VCaP (cell line): ENCODE measurements at regions not wholly inside any gene's neighbourhood (a gene's known extent, or its start where the extent isn't known, plus 50 kb on each side); places are given as distances from the start of the nearest gene placed in this dataset.

Experiments used
- H3K27ac ChIP-seq: fragments of 450-650 bp; 2 replicates; pipeline ENCODE4 v1.5.1; 2017
- CTCF ChIP-seq: fragments of 450-650 bp; conservative IDR thresholded peaks from 2 replicates; pipeline ENCODE4 v1.5.1; 2017; ENCODE audit warnings: mild to moderate bottlenecking, moderate library complexity

DNA sequence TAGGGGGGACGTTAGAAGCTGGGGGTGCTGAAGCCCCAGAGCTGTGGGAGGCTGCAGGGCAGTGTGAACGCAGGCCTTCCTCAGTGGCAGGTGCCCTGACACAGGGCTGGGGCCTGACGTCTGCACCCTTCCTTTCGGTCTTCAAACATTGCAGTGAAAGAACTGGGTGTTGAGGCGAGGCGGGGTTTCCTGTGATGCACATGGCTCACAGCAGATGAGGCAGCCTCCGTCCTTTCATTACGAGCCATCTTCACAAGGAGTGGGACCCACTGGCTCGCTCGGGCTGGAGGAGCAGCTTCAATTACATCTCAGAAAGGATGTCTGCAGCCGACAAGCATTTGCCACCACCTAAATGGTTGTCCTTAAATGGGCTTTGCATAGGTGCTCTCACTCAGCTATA, 180.3 kb upstream of the SHH start:
- TF ChIP-seq CTCF: no peak
- no peak overlapping the region for H3K27ac ChIP-seq

GRCh38 chr7:155992107-155992506, 179.8 kb upstream of the SHH start:
- H3K27ac ChIP-seq: no peak overlapping the region
- no peak for TF ChIP-seq CTCF

DNA sequence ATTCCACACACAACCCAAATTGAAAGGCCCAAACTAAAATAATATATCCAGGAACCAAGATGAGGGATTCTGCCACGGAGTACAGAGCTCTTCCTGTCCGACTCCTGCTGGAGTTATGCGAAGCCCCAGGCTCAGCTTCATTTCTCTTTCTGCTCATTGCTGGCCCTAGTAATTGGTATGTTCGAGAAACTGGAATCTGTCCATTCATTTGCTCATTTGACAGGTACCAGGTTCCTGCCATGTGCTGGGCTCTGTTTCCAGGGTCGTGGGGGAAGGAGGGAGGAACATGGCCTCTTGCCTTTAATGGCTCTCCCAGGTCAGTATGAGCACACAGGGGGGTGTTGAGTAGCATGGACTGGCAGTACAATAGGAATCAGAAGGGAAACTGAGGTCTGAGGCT, 179.2 kb upstream of the SHH start:
- H3K27ac ChIP-seq: no peak overlapping the region
- TF ChIP-seq CTCF: no peak

DNA sequence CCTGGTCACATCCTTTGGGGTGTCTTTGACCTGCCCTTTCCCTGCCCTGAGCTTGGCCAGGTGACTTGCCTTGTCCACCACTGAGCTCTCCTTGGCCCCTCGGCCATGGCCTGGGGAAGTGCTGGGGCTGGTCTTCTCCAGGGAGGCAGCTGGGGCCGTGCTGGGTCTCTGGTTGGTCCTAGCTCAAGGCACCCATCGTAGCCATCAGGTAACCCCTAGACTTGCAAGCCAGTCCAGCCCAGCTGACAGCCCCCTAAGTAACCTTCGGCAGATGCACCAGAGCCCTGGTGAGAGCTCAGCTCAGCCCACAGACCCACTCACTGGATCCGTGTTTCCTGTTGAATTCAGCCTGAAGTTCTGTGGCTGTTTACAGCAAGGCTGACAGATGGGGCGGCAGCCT, 176.2 kb upstream of the SHH start:
- no peak overlapping the region for H3K27ac ChIP-seq
- no peak for TF ChIP-seq CTCF

DNA sequence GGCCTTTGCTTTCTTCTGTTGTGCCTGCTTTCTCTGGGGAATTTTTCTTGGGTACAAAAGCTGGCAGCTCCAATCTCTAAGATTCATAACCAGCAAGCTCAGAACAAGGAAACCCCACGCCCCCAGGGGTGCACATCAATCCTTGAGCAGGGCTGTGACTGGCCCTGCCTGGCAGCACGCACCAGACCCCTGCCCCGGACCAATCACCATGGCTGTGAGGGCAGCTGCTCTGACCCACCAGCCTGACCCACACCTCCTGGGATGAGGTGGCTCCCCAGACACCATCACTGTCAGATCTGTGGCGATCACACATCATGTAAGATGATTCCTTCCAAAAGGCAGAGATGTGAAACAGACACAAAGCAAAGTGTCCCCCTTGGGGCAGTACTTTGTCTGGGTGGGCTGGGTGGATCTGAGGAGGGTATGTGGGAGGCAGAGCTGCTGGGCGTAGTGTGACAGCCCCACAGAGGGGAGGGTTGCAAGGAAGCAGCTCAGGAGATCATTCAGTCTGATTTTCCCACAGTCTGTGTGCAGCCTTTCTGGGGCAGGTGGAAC, 175.5 kb upstream of the SHH start:
- H3K27ac ChIP-seq: no peak overlapping the region
- no peak for TF ChIP-seq CTCF

DNA sequence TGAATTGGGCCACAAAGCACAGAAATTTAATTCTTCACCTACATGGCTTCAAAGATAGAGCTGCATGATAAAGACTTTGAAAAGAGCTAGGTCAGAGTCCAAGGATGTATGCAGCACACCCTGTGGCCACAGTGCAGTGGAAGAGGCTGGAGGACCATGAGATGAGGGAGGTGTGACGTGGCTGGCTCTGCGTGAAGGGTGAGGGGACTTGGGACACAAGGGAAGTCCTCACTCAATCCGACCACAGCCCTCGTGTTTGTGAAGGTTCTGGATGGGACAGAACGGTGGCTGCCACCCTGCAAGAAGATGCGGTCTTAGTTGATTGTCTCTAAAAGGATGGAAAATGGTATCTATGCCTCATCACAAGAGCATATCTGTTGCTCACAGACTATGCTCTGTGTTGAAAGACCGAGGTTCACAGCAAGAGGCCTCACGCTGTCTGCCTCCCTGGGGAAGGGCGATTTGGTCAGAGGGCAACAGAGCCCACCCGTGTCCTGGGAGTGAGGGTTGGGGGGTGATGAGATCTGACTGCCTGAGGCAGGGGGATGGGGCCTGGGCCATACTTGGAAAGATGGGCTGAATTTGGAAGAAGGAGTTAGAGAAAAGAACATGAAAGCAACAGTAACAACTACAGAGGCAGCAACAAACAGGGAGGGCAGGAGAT, 174.4 kb upstream of the SHH start:
- no peak overlapping the region for H3K27ac ChIP-seq
- TF ChIP-seq CTCF: no peak

- H3K27ac ChIP-seq: no peak overlapping the region
- no peak for TF ChIP-seq CTCF
These were observed 173.4 kb upstream of the SHH start for GRCh38 chr7:155985518-155986250.
